ENCODE measurements at regions not wholly inside any gene's neighbourhood (a gene's known extent, or its start where the extent isn't known, plus 50 kb on each side); places are given as distances from the start of the nearest gene placed in this dataset.

- DNase-seq = no peak
Measured at GRCh38 chr12:115710104-115710564, 567.4 kb downstream of the MED13L start.

GRCh38 chr12:115709540-115710011, 567.9 kb downstream of the MED13L start:
- DNase-seq = no peak

- no peak for DNase-seq
Measured at GRCh38 chr12:115708801-115709200, 568.7 kb downstream of the MED13L start.

- DNase-seq = no peak
Measured at GRCh38 chr12:115700896-115701465, 576.5 kb downstream of the MED13L start.

GRCh38 chr12:115700081-115700480, 577.4 kb downstream of the MED13L start:
- DNase-seq = no peak

- DNase-seq = no peak
Measured at GRCh38 chr12:115698257-115698656, 579.2 kb downstream of the MED13L start.

- no peak for DNase-seq
Measured at GRCh38 chr12:115697340-115697739, 580.2 kb downstream of the MED13L start.

- DNase-seq = no peak
Measured at GRCh38 chr12:115694564-115694963, 582.9 kb downstream of the MED13L start.

GRCh38 chr12:115693970-115694369, 583.5 kb downstream of the MED13L start:
- DNase-seq = no peak

GRCh38 chr12:115691123-115691522, 586.4 kb downstream of the MED13L start:
- DNase-seq = no peak

- DNase-seq = no peak
Measured at GRCh38 chr12:115687094-115687493, 590.4 kb downstream of the MED13L start.

- no peak for DNase-seq
Measured at GRCh38 chr12:115683240-115683780, 594.2 kb downstream of the MED13L start.

GRCh38 chr12:115680967-115681366, 596.5 kb downstream of the MED13L start:
- DNase-seq = no peak

- DNase-seq = no peak
Measured at GRCh38 chr12:115672506-115673080, 604.9 kb downstream of the MED13L start.

GRCh38 chr12:115672086-115672485, 605.4 kb downstream of the MED13L start:
- DNase-seq = no peak

GRCh38 chr12:115670869-115671268, 606.6 kb downstream of the MED13L start:
- DNase-seq = no peak

- DNase-seq = no peak
Measured at GRCh38 chr12:115667116-115667515, 610.4 kb downstream of the MED13L start.

GRCh38 chr12:115666168-115666567, 611.3 kb downstream of the MED13L start:
- DNase-seq = no peak

GRCh38 chr12:115661112-115661511, 616.4 kb downstream of the MED13L start:
- DNase-seq = no peak

- DNase-seq = no peak
Measured at GRCh38 chr12:115660211-115660805, 617.2 kb downstream of the MED13L start.

GRCh38 chr12:115659422-115659821, 618.1 kb downstream of the MED13L start:
- DNase-seq = no peak
